Central memory CD4-positive, alpha-beta T cell (primary cell): ENCODE measurements at regions not wholly inside any gene's neighbourhood (a gene's known extent, or its start where the extent isn't known, plus 50 kb on each side); places are given as distances from the start of the nearest gene placed in this dataset.

ENCODE experiments used
- DNase-seq: peaks from one replicate; pipeline ENCODE4 v3.0.0; 2022

- DNase-seq: no peak
These were observed 58.6 kb upstream of the ARID5B start for GRCh38 chr10:61842755-61843497.

- no peak for DNase-seq
These were observed 57.2 kb upstream of the ARID5B start for GRCh38 chr10:61844116-61844822.

GRCh38 chr10:61845196-61845949 lies 56.1 kb upstream of the ARID5B start:
- no peak for DNase-seq

- DNase-seq: no peak
These were observed 55.6 kb upstream of the ARID5B start for GRCh38 chr10:61845950-61846268.

GRCh38 chr10:61846370-61847031 lies 55.0 kb upstream of the ARID5B start:
- DNase-seq: no peak

- no peak for DNase-seq
These were observed 54.4 kb upstream of the ARID5B start for GRCh38 chr10:61847087-61847486.

- no peak for DNase-seq
These were observed 53.9 kb upstream of the ARID5B start for GRCh38 chr10:61847640-61848039.

- no peak for DNase-seq
These were observed 51.1 kb upstream of the ARID5B start for GRCh38 chr10:61850376-61850775.
